ENCODE measurements at regions not wholly inside any gene's neighbourhood (a gene's known extent, or its start where the extent isn't known, plus 50 kb on each side); places are given as distances from the start of the nearest gene placed in this dataset.

DNA sequence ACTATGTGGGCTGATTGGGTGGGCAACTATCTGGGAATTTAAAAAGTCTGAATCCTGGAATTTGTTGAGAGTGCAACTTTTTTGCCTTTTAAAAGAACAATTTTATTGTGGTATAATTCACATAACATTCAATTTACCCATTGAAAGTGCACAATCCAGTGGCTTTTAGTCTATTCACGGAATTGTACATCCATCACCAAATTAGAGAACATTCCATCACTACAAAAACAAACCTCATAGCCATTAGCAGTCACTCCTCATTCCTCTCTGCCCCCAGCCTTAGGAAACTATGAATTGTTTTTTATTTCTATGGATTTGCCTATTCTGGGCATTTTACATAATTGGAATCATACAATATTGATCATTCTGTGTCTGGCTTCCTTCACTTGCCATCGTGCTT lies 101.8 kb upstream of the ALDH1A3 start:
- Histone ChIP-seq H3K36me3 (ENCODE audit: control insufficient read depth, insufficient read depth, low read length) (no peaks in the 10 kb centered on the region), H3K4me3 (ENCODE audit: low read depth, low read length) (no peak overlapping the region), H3K27me3 (ENCODE audit: control insufficient read depth, insufficient read depth, low read length) (no peaks in the 10 kb centered on the region)
- TF ChIP-seq, protein P1, sequence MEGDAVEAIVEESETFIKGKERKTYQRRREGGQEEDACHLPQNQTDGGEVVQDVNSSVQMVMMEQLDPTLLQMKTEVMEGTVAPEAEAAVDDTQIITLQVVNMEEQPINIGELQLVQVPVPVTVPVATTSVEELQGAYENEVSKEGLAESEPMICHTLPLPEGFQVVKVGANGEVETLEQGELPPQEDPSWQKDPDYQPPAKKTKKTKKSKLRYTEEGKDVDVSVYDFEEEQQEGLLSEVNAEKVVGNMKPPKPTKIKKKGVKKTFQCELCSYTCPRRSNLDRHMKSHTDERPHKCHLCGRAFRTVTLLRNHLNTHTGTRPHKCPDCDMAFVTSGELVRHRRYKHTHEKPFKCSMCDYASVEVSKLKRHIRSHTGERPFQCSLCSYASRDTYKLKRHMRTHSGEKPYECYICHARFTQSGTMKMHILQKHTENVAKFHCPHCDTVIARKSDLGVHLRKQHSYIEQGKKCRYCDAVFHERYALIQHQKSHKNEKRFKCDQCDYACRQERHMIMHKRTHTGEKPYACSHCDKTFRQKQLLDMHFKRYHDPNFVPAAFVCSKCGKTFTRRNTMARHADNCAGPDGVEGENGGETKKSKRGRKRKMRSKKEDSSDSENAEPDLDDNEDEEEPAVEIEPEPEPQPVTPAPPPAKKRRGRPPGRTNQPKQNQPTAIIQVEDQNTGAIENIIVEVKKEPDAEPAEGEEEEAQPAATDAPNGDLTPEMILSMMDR (IDR thresholded peaks at IDR 0.05; ENCODE audit: insufficient read depth, low read length, severe bottlenecking), result no peak
- DNase-seq (ENCODE audit: low read depth), result no peak
- FAIRE-seq, result no peak

DNA sequence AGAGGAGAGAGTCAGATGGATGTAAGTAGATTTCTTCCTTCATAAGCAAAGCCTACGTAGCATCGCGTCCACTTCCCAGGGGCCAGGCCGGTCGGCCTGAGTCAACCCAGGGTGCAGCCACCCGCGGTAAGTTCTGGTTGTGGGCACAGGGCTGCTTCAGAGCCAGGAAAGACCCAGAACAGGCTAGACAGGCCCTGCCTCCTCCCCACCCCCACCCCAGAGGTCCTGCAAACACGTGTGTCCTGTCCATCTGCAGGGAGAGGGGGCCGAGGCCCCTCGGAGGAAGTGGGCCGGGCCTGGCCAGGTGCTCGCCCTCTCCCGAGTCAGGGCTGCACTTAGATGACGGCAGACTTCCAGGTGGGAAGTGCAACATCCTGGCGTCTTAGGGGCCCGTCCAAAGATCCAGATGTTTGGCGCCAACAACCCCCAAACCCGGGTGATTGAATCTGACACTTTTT lies 100.8 kb upstream of the ALDH1A3 start:
- no peak for DNase-seq (ENCODE audit: low read depth)
- FAIRE-seq, result no peak

DNA sequence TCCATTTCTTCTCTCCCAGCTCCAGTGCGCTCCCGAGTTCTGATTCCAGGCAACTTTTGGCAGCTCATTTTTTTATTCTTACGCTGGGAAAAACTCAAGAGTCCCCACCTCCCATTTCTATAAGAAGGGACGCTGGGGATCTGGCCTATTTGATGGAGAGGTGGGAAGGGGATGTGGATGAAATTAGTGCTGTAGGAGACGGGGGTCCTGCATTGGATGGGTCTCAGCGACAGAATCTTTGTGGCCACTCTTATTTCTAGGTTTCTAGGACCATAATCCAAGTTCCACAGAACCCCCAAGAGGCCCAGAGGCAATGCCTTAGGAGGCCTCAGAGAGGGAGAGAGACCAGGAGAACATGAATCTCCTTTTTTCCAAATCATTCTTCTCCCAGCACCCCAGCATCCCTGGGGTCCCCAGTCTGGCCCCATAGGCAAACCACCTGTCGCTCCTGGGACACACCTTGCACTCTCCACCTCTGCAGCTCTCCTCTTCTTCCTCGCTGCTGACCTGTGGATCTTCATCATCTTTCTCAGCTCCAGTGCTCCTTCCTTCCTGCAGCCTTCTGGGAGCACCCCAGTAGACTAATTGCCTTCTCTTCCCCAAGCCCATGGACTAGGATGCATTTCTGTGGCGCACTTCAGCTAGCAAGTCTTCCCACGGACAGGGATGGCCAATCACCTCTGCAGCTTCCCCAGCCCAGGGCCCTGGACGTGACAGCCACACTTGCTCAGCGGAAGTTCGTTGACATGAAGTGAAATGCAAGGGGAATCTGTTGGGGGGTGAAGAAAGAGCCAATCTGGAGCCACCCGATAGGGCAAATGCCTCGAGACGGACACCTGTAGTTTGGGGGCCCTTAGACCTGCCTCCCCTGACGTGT lies 100.1 kb upstream of the ALDH1A3 start:
- TF ChIP-seq, protein P1 (IDR thresholded peaks at IDR 0.05; ENCODE audit: insufficient read depth, low read length, severe bottlenecking), result no peak
- Histone ChIP-seq H3K36me3 (ENCODE audit: control insufficient read depth, insufficient read depth, low read length) (no peaks in the 10 kb centered on the region), H3K27me3 (ENCODE audit: control insufficient read depth, insufficient read depth, low read length) (no peaks in the 10 kb centered on the region), H3K4me3 (ENCODE audit: low read depth, low read length) (no peak overlapping the region)
- FAIRE-seq, result no peak
- DNase-seq (ENCODE audit: low read depth), result no peak

More for the DNA sequence above, 100.8 kb upstream of the ALDH1A3 start:
- TF ChIP-seq, protein P1 (IDR thresholded peaks at IDR 0.05; ENCODE audit: insufficient read depth, low read length, severe bottlenecking), result no peak
- no peaks in the 10 kb centered on the region for H3K36me3 ChIP-seq (ENCODE audit: control insufficient read depth, insufficient read depth, low read length)
- H3K27me3 ChIP-seq (ENCODE audit: control insufficient read depth, insufficient read depth, low read length), result no peaks in the 10 kb centered on the region
- H3K4me3 ChIP-seq (ENCODE audit: low read depth, low read length), result no peak overlapping the region

DNA sequence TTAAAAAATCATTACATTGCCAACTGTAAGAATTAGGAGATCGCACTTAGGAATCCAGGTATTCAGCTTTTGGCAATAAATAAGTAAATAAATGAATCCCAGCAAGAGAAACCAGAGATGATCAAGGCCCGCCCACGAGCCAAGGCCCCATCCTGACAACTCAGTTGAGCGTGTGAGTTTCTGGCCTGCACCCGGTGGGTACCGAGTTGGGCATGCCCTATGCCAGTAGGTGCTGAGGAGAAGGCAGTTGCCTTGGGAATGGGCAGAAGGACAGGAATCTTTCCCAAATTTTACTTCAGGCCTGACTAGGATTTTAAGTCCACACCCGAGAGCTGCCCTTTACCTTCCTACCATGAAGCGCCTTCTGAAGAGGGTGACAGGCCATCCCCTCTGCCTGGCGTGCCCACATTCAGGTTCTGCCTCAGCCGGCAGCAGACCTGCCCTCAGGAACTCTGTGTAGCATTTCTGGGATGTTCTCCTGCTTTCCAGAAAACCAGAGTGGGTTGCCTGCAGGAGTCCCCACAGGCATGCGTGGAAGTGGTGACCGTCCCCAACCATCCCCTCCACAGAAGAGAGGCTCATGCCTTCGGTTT lies 99.3 kb upstream of the ALDH1A3 start:
- DNase-seq (ENCODE audit: low read depth), result no peak

DNA sequence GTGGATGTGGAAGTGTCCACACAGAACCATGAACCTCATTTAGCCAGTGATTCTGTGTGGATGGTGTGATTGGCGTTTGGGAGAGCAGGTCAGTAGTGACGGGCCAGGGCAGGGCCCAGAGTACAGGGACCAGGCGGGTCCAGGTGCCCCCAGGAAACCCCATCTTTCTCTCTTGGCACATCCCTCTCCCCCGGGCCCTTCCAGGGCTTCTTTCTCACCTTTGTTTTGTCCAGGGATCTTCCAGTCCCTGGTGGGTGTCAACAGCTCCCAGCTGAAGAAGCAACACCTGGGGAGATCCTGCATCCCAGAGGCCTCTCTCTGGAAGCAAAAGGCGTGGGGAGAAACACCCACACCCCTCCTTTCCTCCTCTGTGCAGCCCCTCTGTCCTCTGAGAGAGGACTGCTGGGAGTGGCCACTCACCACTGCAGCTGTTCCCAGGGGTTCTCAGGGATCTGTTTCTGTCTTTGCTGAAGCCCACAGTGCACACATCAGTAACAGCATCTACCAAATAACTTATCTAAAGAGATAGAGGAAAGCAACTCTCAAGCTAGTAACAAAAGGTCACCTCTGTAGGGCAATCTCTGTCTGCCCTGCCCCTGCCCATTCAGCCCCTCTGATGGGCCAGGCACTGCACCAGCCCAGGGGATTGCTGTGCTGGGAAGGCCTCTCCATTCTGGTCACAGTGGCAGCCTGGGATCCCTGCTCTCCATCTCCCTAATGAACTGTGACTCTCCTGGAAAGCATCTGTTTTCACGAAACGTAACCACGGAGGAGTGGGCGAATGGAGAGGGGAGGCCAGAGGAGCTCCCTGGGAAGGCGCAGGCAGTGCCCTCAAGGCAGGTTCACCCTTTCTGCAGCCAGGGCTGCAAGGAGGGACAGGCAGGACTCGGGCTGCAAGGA lies 98.3 kb upstream of the ALDH1A3 start:
- no peak for DNase-seq (ENCODE audit: low read depth)
- TF ChIP-seq, protein P1 (IDR thresholded peaks at IDR 0.05; ENCODE audit: insufficient read depth, low read length, severe bottlenecking), result no peak
- H3K27me3 ChIP-seq (ENCODE audit: control insufficient read depth, insufficient read depth, low read length), result no peaks in the 10 kb centered on the region
- H3K4me3 ChIP-seq (ENCODE audit: low read depth, low read length), result no peak overlapping the region
- FAIRE-seq, result no peak
- no peaks in the 10 kb centered on the region for H3K36me3 ChIP-seq (ENCODE audit: control insufficient read depth, insufficient read depth, low read length)

More for the DNA sequence above, 99.3 kb upstream of the ALDH1A3 start:
- no peak for FAIRE-seq
- Histone ChIP-seq H3K27me3 (ENCODE audit: control insufficient read depth, insufficient read depth, low read length) (no peaks in the 10 kb centered on the region), H3K4me3 (ENCODE audit: low read depth, low read length) (no peak overlapping the region), H3K36me3 (ENCODE audit: control insufficient read depth, insufficient read depth, low read length) (no peaks in the 10 kb centered on the region)
- TF ChIP-seq, protein P1 (IDR thresholded peaks at IDR 0.05; ENCODE audit: insufficient read depth, low read length, severe bottlenecking), result no peak

All from bronchial epithelial cell (primary cell).